ENCODE measurements at regions not wholly inside any gene's neighbourhood (a gene's known extent, or its start where the extent isn't known, plus 50 kb on each side); places are given as distances from the start of the nearest gene placed in this dataset.

DNA sequence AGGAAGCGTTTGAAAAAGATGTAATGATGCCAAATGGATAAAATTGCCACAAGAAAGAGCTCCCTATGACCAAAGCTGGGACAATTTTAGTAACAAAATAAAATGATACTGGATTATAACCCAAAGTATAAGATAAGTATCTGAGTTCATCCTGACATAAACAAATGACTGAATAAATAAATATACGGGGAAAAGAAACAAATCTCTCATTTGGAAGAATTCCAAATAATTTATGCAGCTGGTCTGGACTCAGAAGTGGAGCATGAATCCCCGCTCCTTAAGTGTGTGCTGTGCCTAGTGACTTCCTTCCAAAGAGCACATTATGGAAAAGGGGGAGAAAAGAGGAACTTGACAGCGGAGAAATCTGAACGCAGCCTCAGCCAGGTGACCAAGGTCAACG, 186.2 kb downstream of the RAMP3 start:
- no peak for TF ChIP-seq MAZ (IDR thresholded peaks at IDR 0.05; ENCODE audit: borderline replicate concordance, low read depth, low read length)
- TF ChIP-seq, protein P1, sequence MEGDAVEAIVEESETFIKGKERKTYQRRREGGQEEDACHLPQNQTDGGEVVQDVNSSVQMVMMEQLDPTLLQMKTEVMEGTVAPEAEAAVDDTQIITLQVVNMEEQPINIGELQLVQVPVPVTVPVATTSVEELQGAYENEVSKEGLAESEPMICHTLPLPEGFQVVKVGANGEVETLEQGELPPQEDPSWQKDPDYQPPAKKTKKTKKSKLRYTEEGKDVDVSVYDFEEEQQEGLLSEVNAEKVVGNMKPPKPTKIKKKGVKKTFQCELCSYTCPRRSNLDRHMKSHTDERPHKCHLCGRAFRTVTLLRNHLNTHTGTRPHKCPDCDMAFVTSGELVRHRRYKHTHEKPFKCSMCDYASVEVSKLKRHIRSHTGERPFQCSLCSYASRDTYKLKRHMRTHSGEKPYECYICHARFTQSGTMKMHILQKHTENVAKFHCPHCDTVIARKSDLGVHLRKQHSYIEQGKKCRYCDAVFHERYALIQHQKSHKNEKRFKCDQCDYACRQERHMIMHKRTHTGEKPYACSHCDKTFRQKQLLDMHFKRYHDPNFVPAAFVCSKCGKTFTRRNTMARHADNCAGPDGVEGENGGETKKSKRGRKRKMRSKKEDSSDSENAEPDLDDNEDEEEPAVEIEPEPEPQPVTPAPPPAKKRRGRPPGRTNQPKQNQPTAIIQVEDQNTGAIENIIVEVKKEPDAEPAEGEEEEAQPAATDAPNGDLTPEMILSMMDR (conservative IDR thresholded peaks at IDR 0.05; ENCODE audit: low read depth, low read length) = no peak
- TF ChIP-seq RAD21 (IDR thresholded peaks at IDR 0.05; ENCODE audit: low read length) = no peak
- no peak for TF ChIP-seq SMC3 (IDR thresholded peaks at IDR 0.05; ENCODE audit: low read depth, low read length)
- TF ChIP-seq, protein P2, sequence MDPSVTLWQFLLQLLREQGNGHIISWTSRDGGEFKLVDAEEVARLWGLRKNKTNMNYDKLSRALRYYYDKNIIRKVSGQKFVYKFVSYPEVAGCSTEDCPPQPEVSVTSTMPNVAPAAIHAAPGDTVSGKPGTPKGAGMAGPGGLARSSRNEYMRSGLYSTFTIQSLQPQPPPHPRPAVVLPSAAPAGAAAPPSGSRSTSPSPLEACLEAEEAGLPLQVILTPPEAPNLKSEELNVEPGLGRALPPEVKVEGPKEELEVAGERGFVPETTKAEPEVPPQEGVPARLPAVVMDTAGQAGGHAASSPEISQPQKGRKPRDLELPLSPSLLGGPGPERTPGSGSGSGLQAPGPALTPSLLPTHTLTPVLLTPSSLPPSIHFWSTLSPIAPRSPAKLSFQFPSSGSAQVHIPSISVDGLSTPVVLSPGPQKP (IDR thresholded peaks at IDR 0.05; ENCODE audit: borderline replicate concordance, low read depth, low read length) = no peak
- no peak for TF ChIP-seq CEBPB (IDR thresholded peaks at IDR 0.05; ENCODE audit: low read depth, low read length)
- no peak for TF ChIP-seq MAFK (IDR thresholded peaks at IDR 0.05; ENCODE audit: low read depth, low read length)
- TF ChIP-seq, protein P3, sequence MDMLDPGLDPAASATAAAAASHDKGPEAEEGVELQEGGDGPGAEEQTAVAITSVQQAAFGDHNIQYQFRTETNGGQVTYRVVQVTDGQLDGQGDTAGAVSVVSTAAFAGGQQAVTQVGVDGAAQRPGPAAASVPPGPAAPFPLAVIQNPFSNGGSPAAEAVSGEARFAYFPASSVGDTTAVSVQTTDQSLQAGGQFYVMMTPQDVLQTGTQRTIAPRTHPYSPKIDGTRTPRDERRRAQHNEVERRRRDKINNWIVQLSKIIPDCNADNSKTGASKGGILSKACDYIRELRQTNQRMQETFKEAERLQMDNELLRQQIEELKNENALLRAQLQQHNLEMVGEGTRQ (IDR thresholded peaks at IDR 0.05; ENCODE audit: low read depth, low read length) = no peak
- no peak for TF ChIP-seq NFE2L2 (IDR thresholded peaks at IDR 0.05; ENCODE audit: low read depth, low read length)
- TF ChIP-seq POLR2A (IDR thresholded peaks at IDR 0.05; ENCODE audit: low read depth, low read length) = no peak
- TF ChIP-seq FOS (IDR thresholded peaks at IDR 0.05; ENCODE audit: low read depth, low read length) = no peak
- TF ChIP-seq RCOR1 (IDR thresholded peaks at IDR 0.05; ENCODE audit: insufficient replicate concordance, low read length) = no peak
- no peak for TF ChIP-seq RFX5 (IDR thresholded peaks at IDR 0.05; ENCODE audit: low read depth, low read length)
